GM23248 (cell line): ENCODE measurements at regions not wholly inside any gene's neighbourhood (a gene's known extent, or its start where the extent isn't known, plus 50 kb on each side); places are given as distances from the start of the nearest gene placed in this dataset.

Experiments
- EZH2 ChIP-seq: fragments of 200-600 bp; sonication (generic); IDR thresholded peaks from 2 replicates; pipeline ENCODE4 v1.6.1; 2018; ENCODE audit warnings: antibody characterized with exemption, mild to moderate bottlenecking; ENCODE audit not compliant: insufficient read depth, poor library complexity, severe bottlenecking
- EZH2phosphoT487 ChIP-seq: fragments of 200-600 bp; sonication (generic); IDR thresholded peaks from 2 replicates; pipeline ENCODE4 v1.6.1; 2018; ENCODE audit warnings: antibody characterized with exemption, moderate library complexity, mild to moderate bottlenecking, low read depth; ENCODE audit not compliant: insufficient read depth

- TF ChIP-seq EZH2phosphoT487: no peak
- no peak for TF ChIP-seq EZH2
Observed at GRCh38 chr2:107595285-107595684, 231.4 kb upstream of the RGPD4 start.
